Epithelial cell of proximal tubule (primary cell): ENCODE measurements at regions not wholly inside any gene's neighbourhood (a gene's known extent, or its start where the extent isn't known, plus 50 kb on each side); places are given as distances from the start of the nearest gene placed in this dataset.

Source experiments
- DNase-seq: peaks from one replicate; pipeline ENCODE4 v3.0.0-alpha.2; 2011; ENCODE audit warnings: low read depth
- H3K4me3 ChIP-seq: 2 replicates; pipeline ENCODE4 v1.5.1; 2011; ENCODE audit warnings: low read depth, mild to moderate bottlenecking, low read length
- CTCF ChIP-seq: conservative IDR thresholded peaks from 2 replicates; pipeline ENCODE4 v1.5.1; 2012; ENCODE audit warnings: low read depth, mild to moderate bottlenecking, low read length

GRCh38 chr6:126110512-126111270, 124.4 kb downstream of the TRMT11 start:
- DNase-seq = no peak
- H3K4me3 ChIP-seq = no peak overlapping the region
- no peak for TF ChIP-seq CTCF

- TF ChIP-seq CTCF = no peak
- DNase-seq = no peak
- H3K4me3 ChIP-seq = no peak overlapping the region
Observed at GRCh38 chr6:126111327-126111726, 125.0 kb downstream of the TRMT11 start.

DNA sequence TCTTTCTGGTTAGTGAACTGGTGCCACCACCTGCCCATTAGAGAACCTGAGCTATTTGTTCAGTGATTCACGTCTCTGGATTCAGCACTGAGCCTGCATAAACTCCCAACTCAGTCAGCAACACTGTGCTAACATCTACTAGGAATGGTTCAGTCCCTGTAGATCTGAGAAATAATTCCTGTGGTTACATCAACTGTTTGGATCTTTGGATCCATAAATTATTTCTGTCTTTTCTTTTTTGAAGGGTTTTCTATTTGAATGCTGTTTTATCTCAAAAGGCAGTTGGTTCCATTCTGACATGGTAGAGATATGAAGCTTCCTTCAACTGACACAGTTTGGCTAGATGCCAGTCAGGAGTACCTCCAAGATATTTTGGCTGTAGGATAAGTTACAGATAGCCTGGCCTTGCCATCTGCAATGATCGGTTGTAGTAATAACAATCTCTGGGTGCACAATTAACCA, 125.9 kb downstream of the TRMT11 start:
- no peak for DNase-seq
- no peak for TF ChIP-seq CTCF
- H3K4me3 ChIP-seq = no peak overlapping the region

DNA sequence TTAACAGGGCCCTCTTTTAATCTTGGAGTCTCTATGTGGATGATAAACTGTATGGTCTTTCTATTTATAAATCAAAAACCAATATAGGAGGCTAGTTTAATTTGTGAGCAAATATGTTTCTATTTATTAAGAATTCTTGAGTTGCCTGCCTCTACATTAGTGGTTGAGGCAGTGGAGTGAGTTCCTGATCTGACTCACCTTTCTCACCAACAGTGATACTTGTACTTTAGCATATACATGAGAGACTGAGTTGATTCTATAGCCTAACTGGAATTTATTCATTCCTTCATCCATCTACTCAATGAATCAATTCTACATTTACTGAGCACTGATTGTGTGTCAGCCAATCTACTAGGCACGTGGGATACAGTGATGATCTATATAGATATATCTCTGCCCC, 126.9 kb downstream of the TRMT11 start:
- DNase-seq = no peak
- no peak for TF ChIP-seq CTCF

GRCh38 chr6:126117251-126117650, 130.9 kb downstream of the TRMT11 start:
- no peak overlapping the region for H3K4me3 ChIP-seq

More for the DNA sequence above, 126.9 kb downstream of the TRMT11 start:
- H3K4me3 ChIP-seq = no peak overlapping the region

GRCh38 chr6:126118058-126118755, 131.9 kb downstream of the TRMT11 start:
- no peak for DNase-seq
- H3K4me3 ChIP-seq = no peak overlapping the region
- TF ChIP-seq CTCF = no peak

More at GRCh38 chr6:126117251-126117650, 130.9 kb downstream of the TRMT11 start:
- no peak for DNase-seq
- TF ChIP-seq CTCF = no peak
